ENCODE measurements at regions not wholly inside any gene's neighbourhood (a gene's known extent, or its start where the extent isn't known, plus 50 kb on each side); places are given as distances from the start of the nearest gene placed in this dataset.

- no peak for TF ChIP-seq ZNF235 (CRISPR knock-in tag; IDR thresholded peaks at IDR 0.05; ENCODE audit: borderline replicate concordance)
- no peak for TF ChIP-seq ZNF510 (CRISPR knock-in tag; IDR thresholded peaks at IDR 0.05; ENCODE audit: low read depth)
- TF ChIP-seq AKAP8 (CRISPR knock-in tag; IDR thresholded peaks at IDR 0.05) = no peak
- TF ChIP-seq ZFP36 (IDR thresholded peaks at IDR 0.05; ENCODE audit: borderline replicate concordance, low read depth, low read length, partially characterized antibody) = no peak
Observed at GRCh38 chr13:63075126-63075525, 1659.5 kb upstream of the PCDH20 start.

DNA sequence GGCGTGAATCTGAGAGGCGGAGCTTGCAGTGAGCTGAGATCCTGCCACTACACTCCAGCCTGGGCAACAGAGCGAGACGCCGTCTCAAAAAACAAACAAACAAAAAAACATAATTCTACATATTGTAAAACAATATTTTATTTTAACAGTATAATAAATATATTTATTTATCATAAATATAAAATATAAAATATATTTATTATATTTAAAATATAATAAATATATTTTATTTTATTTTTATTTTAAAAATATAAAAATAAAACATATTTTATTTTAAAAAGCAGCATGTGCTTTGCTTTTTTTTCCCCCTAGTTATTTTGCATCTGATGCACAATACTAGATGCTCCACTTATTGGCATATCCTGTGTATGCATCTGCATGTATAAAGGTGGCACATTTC lies 1634.6 kb upstream of the PCDH20 start:
- BruUV-seq (replicated peaks) = no TSS peak
- Histone ChIP-seq H3K4me3 (replicated peaks in 1 of 3; ENCODE audit: insufficient read depth in 1 of 3, low read depth in 2 of 3, low read length in 3 of 3) (no peak overlapping the region), H3K9ac (ENCODE audit: insufficient read depth, low read depth, low read length) (no peak overlapping the region), H3K9me3 (ENCODE audit: low read length) (peaks cover 28% of the 10 kb centered on the region), H3K27ac (ENCODE audit: extremely low read length, insufficient read depth, low read length) (no peak overlapping the region), H3K27me3 (ENCODE audit: control insufficient read depth in 1 of 2, insufficient read depth in 2 of 2, low read length in 2 of 2) (no peaks in the 10 kb centered on the region), H3K79me2 (ENCODE audit: insufficient read depth, low read length) (no peaks in the 10 kb centered on the region), H4K20me1 (ENCODE audit: insufficient read depth, low read length) (no peaks in the 10 kb centered on the region), H3K4me1 (ENCODE audit: insufficient read depth, low read length) (no peaks in the 10 kb centered on the region), H2AFZ (ENCODE audit: low read length) (no peak overlapping the region), H3K4me2 (ENCODE audit: low read depth, low read length) (no peak overlapping the region), H3K36me3 (replicated peaks in 1 of 2; ENCODE audit: control insufficient read depth in 1 of 2, insufficient read depth in 2 of 2, low read length in 2 of 2) (no peaks in the 10 kb centered on the region)
- no peak for ATAC-seq
- in situ Hi-C loops (cut with HindIII; ENCODE audit: extremely low pct_ligation_motif_present, low pct_unique_long_range_greater_than_20kb) = no loop called here
- 64% methylated on average over 5 of the region's 5 CpGs for WGBS (ENCODE audit: low lambda C conversion rate)
- no peak for DNase-seq (ENCODE audit: low spot score)
- FAIRE-seq = no peak
- POLR2A ChIA-PET = no interaction called here
- intact Hi-C loops (cut with micrococcal nuclease; ENCODE audit: unreplicated experiment) = no loop called here
- CTCF ChIA-PET (ENCODE audit: low intra/inter-chr PET ratio, low total read pairs) = no interaction called here
- TF ChIP-seq SRF (IDR thresholded peaks at IDR 0.05; ENCODE audit: low read depth, low read length) = no peak
- TF ChIP-seq KDM5A (IDR thresholded peaks at IDR 0.05; ENCODE audit: borderline replicate concordance, low read length) = no peak
- no peak for TF ChIP-seq ZNF317 (CRISPR knock-in tag; IDR thresholded peaks at IDR 0.05)
- no peak for TF ChIP-seq AHDC1 (CRISPR knock-in tag; IDR thresholded peaks at IDR 0.05; ENCODE audit: borderline replicate concordance)
- TF ChIP-seq ZSCAN5A (CRISPR knock-in tag; IDR thresholded peaks at IDR 0.05; ENCODE audit: borderline replicate concordance) = no peak
- no peak for TF ChIP-seq ZNF10 (CRISPR knock-in tag; IDR thresholded peaks at IDR 0.05; ENCODE audit: borderline replicate concordance, low read depth)
- no peak for TF ChIP-seq KLF6 (CRISPR knock-in tag; IDR thresholded peaks at IDR 0.05)

More at GRCh38 chr13:63075126-63075525, 1659.5 kb upstream of the PCDH20 start:
- H3K27me3 ChIP-seq (ENCODE audit: control insufficient read depth in 1 of 2, insufficient read depth in 2 of 2, low read length in 2 of 2) = no peaks in the 10 kb centered on the region
- no peaks in the 10 kb centered on the region for H3K79me2 ChIP-seq (ENCODE audit: insufficient read depth, low read length)
- no peak overlapping the region for H2AFZ ChIP-seq (ENCODE audit: low read length)
- no peak overlapping the region for H3K4me2 ChIP-seq (ENCODE audit: low read depth, low read length)
- BruUV-seq (replicated peaks) = no TSS peak
- H3K4me1 ChIP-seq (ENCODE audit: insufficient read depth, low read length) = no peaks in the 10 kb centered on the region
- H4K20me1 ChIP-seq (ENCODE audit: insufficient read depth, low read length) = no peaks in the 10 kb centered on the region
- H3K27ac ChIP-seq (ENCODE audit: extremely low read length, insufficient read depth, low read length) = no peak overlapping the region
- POLR2A ChIA-PET = no interaction called here
- in situ Hi-C loops (cut with HindIII; ENCODE audit: extremely low pct_ligation_motif_present, low pct_unique_long_range_greater_than_20kb) = no loop called here
- no peak overlapping the region for H3K9ac ChIP-seq (ENCODE audit: insufficient read depth, low read depth, low read length)
- CTCF ChIA-PET (ENCODE audit: low intra/inter-chr PET ratio, low total read pairs) = no interaction called here
- no peaks in the 10 kb centered on the region for H3K36me3 ChIP-seq (replicated peaks in 1 of 2; ENCODE audit: control insufficient read depth in 1 of 2, insufficient read depth in 2 of 2, low read length in 2 of 2)
- no peak overlapping the region for H3K4me3 ChIP-seq (replicated peaks in 1 of 3; ENCODE audit: insufficient read depth in 1 of 3, low read depth in 2 of 3, low read length in 3 of 3)
- H3K9me3 ChIP-seq (ENCODE audit: low read length) = no peaks in the 10 kb centered on the region
- no peak for ATAC-seq
- no peak for DNase-seq (ENCODE audit: low spot score)
- FAIRE-seq = no peak
- intact Hi-C loops (cut with micrococcal nuclease; ENCODE audit: unreplicated experiment) = no loop called here
